Stimulated activated CD4-positive, alpha-beta T cell treated with anti-CD3 and anti-CD28 coated beads, Interleukin-2, amount 100 ng/mL, for 48 hours (primary cell): ENCODE measurements at regions not wholly inside any gene's neighbourhood (a gene's known extent, or its start where the extent isn't known, plus 50 kb on each side); places are given as distances from the start of the nearest gene placed in this dataset.
"Not testable (repeated sequence)": the region's sequence is repeated elsewhere in the genome, so short reads cannot be mapped to it uniquely, and the experiment has no call there.

Experiments
- DNase-seq, 2 donors: peaks; one replicate each; pipeline ENCODE4 v3.0.0-alpha.2; 2020

GRCh38 chrX:139020801-139021200 lies 309.3 kb upstream of the FGF13 start:
- no peak for DNase-seq

DNA sequence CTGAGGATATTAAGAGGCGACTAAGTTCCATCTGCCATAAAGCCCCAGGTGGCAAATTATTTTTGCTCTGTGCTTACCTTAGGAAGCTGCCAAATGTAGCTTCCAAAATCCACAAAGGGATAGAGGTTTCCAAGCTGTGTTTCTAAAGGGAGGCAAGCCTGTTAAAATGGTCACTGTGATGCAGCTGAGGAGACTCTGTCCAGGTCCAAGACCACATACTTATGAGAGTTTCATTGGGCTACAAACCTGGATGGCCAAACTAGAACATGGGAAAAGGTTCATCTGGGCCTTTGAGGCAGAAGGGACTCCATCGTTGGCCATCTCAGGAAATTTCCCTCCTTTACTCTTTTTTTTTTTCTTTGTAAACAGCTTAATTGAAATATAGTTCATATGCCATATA lies 306.9 kb upstream of the FGF13 start:
- no peak for DNase-seq

DNA sequence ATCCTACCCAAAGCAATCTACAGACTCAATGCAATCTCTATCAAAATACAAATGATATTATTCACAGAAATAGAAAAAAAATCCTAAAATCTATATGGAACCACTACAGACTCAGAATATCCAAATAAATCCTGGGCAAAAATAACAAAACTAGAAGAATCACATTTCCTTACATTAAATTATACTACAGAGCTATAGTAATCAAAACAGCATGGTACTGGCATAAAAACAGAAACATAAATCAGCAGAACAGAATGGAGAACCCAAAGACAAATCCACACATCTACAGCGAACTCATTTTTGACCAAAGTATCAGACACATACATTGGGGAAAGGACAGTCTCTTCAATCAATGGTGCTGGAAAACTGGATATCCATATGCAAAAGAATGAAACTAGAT lies 304.1 kb upstream of the FGF13 start:
- no peak for DNase-seq

- no peak for DNase-seq
These were observed 296.7 kb upstream of the FGF13 start for GRCh38 chrX:139008185-139008584.

- not testable (repeated sequence) for DNase-seq
These were observed 292.5 kb upstream of the FGF13 start for GRCh38 chrX:139003856-139004527.

DNA sequence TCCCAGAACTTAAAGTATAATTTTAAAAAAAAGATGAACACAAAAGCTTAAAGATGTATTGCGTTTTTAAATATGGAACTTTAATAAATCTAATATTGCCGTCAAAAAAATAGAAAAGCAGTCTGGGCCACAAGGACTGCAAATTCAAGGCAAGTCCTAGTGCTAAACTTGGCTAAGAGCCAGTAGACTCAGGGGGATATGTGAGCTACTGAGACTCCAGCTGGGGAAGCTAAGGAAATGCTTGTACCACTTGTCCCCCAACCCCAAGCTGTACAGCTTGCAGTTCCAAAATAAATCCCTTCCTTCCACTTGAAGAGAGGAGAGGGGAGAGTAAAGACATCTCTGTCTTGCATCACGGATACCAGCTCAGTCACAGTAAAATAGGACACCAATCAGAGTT lies 290.8 kb upstream of the FGF13 start:
- DNase-seq: no peak

GRCh38 chrX:138996268-138996667 lies 284.8 kb upstream of the FGF13 start:
- no peak for DNase-seq

DNA sequence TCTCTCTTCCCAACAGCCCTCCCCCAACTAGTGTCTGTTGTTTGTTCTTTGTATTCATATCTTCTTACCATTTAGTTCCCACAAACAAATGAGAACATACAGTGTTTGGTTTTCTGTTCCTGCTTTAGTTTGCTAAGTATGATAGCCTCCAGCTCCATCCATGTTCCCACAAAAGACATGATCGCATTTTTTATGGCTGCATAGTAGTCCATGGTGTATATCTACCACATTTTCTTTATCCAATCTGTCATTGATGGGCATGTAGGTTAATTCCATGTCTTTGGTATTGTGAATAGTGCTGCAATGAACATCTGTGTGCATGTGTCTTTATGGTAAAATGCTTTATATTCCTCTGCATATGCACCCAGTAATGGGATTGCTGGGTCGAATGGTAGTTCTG lies 283.9 kb upstream of the FGF13 start:
- DNase-seq: no peak

DNA sequence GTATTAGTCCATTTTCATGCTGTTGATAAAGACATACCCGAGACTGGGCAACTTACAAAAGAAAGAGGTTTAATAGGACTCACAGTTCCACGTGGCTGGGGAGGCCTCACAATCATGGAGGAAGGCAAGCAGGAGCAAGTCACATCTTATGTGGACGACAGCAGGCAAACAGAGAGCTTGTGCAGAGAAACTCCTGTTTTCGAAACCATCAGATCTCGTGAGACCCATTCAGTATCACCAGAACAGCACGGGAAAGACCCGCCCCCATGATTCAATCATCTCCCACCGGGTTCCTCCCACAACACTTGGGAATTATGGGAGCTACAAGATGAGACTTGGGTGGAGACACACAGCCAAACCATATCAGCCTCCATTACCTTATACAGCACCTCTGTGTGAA lies 278.9 kb upstream of the FGF13 start:
- DNase-seq: not testable (repeated sequence)

GRCh38 chrX:138986866-138987265 lies 275.3 kb upstream of the FGF13 start:
- no peak for DNase-seq

- DNase-seq: no peak
These were observed 274.7 kb upstream of the FGF13 start for GRCh38 chrX:138986235-138986634.

DNA sequence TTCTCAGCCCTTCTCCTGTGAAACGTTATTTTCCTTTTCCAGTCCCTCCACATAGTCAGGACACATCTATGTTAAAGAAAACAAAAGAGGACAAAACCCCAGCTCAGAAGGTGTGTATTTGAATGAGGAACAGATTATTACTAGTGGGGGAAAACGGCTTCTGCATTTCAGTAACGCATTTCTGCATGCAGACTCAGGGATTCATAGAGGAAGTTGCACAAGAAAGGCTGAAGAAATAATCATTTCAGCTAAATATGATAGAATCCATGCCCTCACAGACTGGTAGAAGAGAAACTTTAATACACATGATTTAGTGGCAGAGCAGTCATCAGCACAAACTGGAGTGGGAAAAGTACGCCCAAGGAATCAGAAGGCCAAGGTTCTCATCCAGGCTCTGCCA lies 270.8 kb upstream of the FGF13 start:
- DNase-seq: no peak

DNA sequence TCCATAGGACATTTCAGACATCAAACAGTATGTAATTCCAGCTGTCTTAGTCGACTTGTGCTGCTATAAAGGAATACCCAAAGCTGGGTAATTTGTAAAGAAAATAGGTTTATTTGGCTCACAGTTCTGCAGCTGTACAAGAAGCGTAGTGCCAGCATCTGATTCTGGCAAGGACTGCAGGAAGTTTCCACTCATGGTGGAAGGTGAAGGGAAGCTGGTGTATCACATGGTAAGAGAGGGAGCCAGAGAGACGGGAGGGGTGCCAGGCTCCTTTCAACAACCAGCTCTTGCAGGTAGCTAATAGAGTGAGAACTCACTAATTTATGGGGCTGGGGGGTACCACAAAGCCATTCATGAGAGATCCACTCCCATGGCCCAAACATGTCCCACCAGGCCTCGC lies 253.0 kb upstream of the FGF13 start:
- no peak for DNase-seq

- not testable (repeated sequence) for DNase-seq
These were observed 250.9 kb upstream of the FGF13 start for GRCh38 chrX:138962419-138962818.

GRCh38 chrX:138954976-138955375 lies 243.5 kb upstream of the FGF13 start:
- no peak for DNase-seq

GRCh38 chrX:138946926-138947325 lies 235.4 kb upstream of the FGF13 start:
- DNase-seq: no peak

DNA sequence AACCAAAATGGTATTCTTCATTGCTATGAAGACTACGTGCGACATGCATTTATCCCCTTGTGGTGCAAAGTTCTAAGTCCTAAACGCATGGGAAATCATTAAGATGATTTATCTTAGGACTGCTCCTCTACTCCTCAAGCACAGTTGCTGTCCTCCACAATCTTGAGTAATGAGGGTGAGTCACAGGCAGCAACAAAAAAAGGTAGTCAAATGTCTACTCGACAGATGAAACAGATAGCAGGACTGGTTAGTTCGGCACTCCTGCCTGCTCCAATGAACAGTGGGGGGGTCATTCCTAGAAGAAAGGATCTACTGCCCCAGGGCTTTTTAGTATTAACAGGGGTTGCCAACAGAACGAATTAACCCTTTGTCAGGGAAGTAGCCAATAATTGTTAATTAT lies 233.7 kb upstream of the FGF13 start:
- no peak for DNase-seq

DNA sequence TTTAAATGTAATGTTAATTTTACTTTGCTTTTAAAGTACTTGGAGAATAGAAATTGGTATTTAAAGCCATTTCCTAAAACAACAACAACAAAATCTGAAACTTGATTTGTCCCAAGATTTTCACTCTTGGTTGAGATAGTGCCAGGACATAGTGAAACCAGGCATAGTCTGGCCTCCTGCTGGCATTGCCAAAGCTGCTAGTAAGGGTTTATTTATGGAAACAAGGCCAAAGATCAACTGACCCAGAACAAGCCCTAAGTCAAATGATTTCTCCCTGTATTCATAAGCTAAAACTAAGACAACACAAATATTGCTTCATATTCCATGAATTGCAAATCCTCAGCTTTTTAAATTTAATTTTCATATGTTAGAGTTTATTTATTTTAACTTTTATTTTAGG lies 227.5 kb upstream of the FGF13 start:
- no peak for DNase-seq

GRCh38 chrX:138938003-138938402 lies 226.5 kb upstream of the FGF13 start:
- no peak for DNase-seq

DNA sequence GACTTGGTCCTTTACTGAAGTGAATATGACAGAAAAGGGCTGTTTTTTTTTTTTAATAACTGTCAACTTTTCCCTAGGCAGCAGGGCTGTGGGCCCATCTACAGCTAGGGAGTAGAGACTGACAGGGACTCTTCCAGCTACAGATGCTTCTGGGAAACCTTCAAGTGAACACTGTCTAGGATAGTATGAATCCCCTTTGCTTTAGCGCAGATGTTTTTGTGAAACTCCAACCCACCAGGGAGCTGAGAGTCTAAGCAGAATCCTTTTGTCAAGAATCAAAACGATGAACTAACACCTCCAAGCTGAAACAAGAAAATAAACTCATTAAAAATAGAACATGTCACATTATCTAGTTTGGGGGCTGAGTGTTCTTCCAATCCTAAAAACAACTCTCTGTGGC lies 219.7 kb upstream of the FGF13 start:
- no peak for DNase-seq

DNA sequence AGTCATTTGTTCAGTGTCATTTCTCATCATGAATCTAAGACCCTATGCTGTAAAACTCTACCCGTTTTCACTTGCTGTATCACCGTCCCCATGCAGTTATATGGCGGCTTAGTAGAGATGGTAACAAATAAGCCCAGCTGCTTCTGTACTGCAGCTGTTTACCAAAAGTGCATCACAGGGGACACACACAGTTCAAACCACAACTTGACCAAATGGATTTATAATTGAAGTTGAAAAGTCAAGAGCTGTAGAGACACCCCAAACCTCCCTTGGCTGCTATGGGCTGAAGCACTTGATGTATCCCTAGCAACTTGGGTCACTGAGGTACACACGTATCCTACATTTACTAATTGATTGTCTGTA lies 219.0 kb upstream of the FGF13 start:
- no peak for DNase-seq

DNA sequence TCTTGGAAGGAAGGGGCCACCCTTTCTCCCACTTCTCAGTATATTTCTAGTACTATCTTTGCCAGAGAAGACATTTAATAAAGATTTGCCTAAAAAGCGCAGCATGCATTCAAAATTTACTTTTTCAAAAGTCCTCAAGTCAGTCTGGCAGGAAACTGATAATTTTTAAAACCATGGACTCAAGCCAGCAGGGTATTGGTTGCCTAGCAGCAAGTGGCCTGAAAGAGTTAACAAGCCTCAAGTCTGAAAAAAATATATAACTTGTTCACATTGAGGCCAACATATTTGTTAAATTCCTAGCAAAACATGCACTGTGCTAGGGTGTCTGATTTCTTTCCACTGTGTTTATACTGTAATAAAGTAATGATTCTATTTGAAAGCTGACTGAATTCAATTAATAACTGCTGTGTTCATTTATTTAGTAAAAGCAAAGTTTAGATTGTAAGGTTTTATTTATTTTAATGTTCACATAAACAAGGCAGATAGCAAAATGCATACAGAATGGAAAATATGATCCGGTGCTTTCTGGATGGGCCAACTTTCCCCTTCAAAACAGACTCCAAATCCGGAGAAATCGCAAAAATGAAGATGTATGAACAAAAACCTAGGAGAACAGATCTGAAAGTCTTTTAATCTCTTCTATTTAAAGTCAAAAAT lies 218.5 kb upstream of the FGF13 start:
- DNase-seq: no peak

DNA sequence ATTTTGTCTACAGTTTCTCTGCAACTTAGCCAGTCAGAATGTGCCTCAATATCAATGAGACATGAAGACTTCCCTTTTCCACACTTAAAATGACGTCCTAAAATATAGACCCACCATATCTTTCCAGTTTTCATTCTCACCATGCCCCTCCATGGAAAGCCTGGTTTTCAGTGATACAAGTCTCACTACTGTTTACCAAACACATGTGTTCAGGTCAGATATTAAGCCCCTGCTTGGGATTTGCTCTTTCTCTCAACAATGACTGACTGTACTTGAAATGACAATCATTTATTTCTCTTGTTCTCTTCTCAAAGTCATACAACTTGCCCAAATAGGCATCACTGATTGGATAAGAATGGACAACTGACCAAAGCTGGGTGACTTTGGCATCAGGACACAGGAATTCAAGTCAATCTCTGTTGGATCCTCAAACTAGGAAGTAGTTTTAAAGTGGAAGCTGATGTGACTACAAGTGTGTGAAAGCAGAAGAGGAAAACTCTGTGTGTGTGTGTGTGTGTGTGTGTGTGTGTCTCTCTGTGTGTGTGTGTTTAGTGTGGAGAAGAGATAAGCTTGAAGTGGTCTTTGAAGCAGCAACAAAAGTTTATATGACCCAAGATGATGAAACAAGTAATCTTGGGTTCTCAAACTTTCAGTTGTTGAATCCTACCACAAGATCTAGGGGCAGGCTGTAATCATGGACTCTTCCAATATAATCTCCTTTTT lies 217.4 kb upstream of the FGF13 start:
- DNase-seq: no peak

DNA sequence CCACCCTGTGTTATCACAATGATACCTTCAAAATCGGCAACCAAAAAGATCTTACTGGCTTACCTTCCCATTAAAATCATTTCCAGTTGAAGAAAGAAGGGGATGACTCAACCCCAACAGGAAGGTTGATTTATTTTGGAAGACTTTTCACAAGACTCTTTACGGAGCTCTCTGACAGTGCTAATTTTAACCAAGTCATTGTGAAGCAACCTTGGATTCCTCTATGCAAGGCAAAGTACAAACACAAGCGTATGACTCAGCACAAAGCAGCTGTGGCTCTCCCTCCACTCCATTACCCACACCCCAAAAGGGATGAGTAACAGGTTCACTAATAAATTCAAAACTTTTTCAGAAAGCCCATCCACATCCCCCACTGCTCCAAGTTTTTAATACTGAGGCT lies 213.8 kb upstream of the FGF13 start:
- no peak for DNase-seq
